ENCODE measurements at regions not wholly inside any gene's neighbourhood (a gene's known extent, or its start where the extent isn't known, plus 50 kb on each side); places are given as distances from the start of the nearest gene placed in this dataset.

- Mint-ChIP-seq H3K4me3 (no peak overlapping the region), H3K36me3 (ENCODE audit: insufficient read depth in 1 of 3, low read depth in 3 of 3) (no peaks in the 10 kb centered on the region), H3K4me1 (no peaks in the 10 kb centered on the region), H3K9me3 (peaks cover 47 to 60% of the 10 kb centered on the region in 2 experiments), H3K27me3 (ENCODE audit: low read depth) (peaks cover 92% of the 10 kb centered on the region), H3K27ac (no peak overlapping the region)
- no peak overlapping the region for H4K91ac ChIP-seq (ENCODE audit: insufficient read length, low read depth, low read length)
- no peaks in the 10 kb centered on the region for H4K20me1 ChIP-seq (ENCODE audit: control insufficient read depth, insufficient read depth, insufficient read length)
- no peaks in the 10 kb centered on the region for H3K23me2 ChIP-seq (ENCODE audit: insufficient read length, low read depth, low read length, poor library complexity, severe bottlenecking)
- H3K79me1 ChIP-seq (ENCODE audit: insufficient read depth, low read depth, low read length, poor library complexity, severe bottlenecking) = no peaks in the 10 kb centered on the region
- H3K27ac ChIP-seq (ENCODE audit: insufficient read length, low read depth, low read length) = no peak overlapping the region
- no peak overlapping the region for H3K23ac ChIP-seq (ENCODE audit: insufficient read length, low read depth, low read length)
- H3K56ac ChIP-seq (ENCODE audit: insufficient read length, low read depth, low read length) = no peak overlapping the region
- no peak overlapping the region for H3K4me2 ChIP-seq (ENCODE audit: insufficient read depth, insufficient read length, low read length)
- H3K4ac ChIP-seq (ENCODE audit: low read depth, low read length) = no peak overlapping the region
- no peak overlapping the region for H2BK120ac ChIP-seq (ENCODE audit: low read depth, low read length, poor library complexity, severe bottlenecking)
- no peaks in the 10 kb centered on the region for H3K4me1 ChIP-seq (ENCODE audit: insufficient read depth, low read length)
- H2BK20ac ChIP-seq (ENCODE audit: low read depth, low read length, poor library complexity, severe bottlenecking) = no peak overlapping the region
- H3K9me3 ChIP-seq (ENCODE audit: control insufficient read depth, low read depth, low read length) = peaks cover 41% of the 10 kb centered on the region
- no peak overlapping the region for H3K14ac ChIP-seq (ENCODE audit: insufficient read depth, low read length)
- H3K9ac ChIP-seq (ENCODE audit: extremely low read depth, insufficient read length, low read length) = no peak overlapping the region
- H2BK15ac ChIP-seq (ENCODE audit: low read depth, low read length) = no peak overlapping the region
- no peak overlapping the region for H4K8ac ChIP-seq (replicated peaks; ENCODE audit: insufficient read length, low read depth, low read length)
- H3K18ac ChIP-seq (ENCODE audit: insufficient read length, low read depth, low read length) = no peak overlapping the region
- H3K79me2 ChIP-seq (ENCODE audit: insufficient read depth, low read length) = no peaks in the 10 kb centered on the region
- no peak overlapping the region for H2AK5ac ChIP-seq (ENCODE audit: insufficient read length, low read length)
- H3T11ph ChIP-seq (ENCODE audit: low read length) = no peak overlapping the region
- H4K5ac ChIP-seq (ENCODE audit: insufficient read length, low read depth, low read length) = no peak overlapping the region
- no peak overlapping the region for H2BK5ac ChIP-seq (ENCODE audit: insufficient read length, low read length)
- H2BK12ac ChIP-seq (ENCODE audit: insufficient read length, low read depth, low read length) = no peak overlapping the region
- H2AFZ ChIP-seq (ENCODE audit: low read length) = no peak overlapping the region
- peaks cover 4% of the 10 kb centered on the region; the same call in 1 of the 2 replicates for H3K27me3 ChIP-seq (ENCODE audit: insufficient read depth, low read length)
- WGBS (ENCODE audit: extremely low coverage, insufficient read length, low lambda C conversion rate) = no CpG with 5 or more reads among the region's 4 CpGs
- TF ChIP-seq, protein P1, sequence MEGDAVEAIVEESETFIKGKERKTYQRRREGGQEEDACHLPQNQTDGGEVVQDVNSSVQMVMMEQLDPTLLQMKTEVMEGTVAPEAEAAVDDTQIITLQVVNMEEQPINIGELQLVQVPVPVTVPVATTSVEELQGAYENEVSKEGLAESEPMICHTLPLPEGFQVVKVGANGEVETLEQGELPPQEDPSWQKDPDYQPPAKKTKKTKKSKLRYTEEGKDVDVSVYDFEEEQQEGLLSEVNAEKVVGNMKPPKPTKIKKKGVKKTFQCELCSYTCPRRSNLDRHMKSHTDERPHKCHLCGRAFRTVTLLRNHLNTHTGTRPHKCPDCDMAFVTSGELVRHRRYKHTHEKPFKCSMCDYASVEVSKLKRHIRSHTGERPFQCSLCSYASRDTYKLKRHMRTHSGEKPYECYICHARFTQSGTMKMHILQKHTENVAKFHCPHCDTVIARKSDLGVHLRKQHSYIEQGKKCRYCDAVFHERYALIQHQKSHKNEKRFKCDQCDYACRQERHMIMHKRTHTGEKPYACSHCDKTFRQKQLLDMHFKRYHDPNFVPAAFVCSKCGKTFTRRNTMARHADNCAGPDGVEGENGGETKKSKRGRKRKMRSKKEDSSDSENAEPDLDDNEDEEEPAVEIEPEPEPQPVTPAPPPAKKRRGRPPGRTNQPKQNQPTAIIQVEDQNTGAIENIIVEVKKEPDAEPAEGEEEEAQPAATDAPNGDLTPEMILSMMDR (conservative IDR thresholded peaks at IDR 0.05) = no peak
- no peak for DNase-seq
These were observed 74.2 kb downstream of the CT47B1 start for GRCh38 chrX:120801426-120801825.
